SK-N-SH (cell line): ENCODE measurements at regions not wholly inside any gene's neighbourhood (a gene's known extent, or its start where the extent isn't known, plus 50 kb on each side); places are given as distances from the start of the nearest gene placed in this dataset.

Experiments used
- POLR2AphosphoS5 ChIP-seq: IDR thresholded peaks from 2 replicates; pipeline ENCODE4 v1.6.1; 2012; ENCODE audit warnings: low read depth, low read length
- RFX5 ChIP-seq: IDR thresholded peaks from 2 replicates; pipeline ENCODE4 v1.6.1; 2012; ENCODE audit warnings: mild to moderate bottlenecking, improper control_type of control experiment, low read length
- SIN3A ChIP-seq: IDR thresholded peaks from 2 replicates; pipeline ENCODE4 v1.6.1; 2012; ENCODE audit warnings: low read depth, mild to moderate bottlenecking, low read length, moderate library complexity, borderline replicate concordance
- TAF1 ChIP-seq: IDR thresholded peaks from 2 replicates; pipeline ENCODE4 v1.6.1; 2012; ENCODE audit warnings: low read depth, mild to moderate bottlenecking, low read length, moderate library complexity, borderline replicate concordance
- USF1 ChIP-seq: IDR thresholded peaks from 2 replicates; pipeline ENCODE4 v1.4.0; 2012; ENCODE audit warnings: low read depth, borderline replicate concordance
- YY1 ChIP-seq: IDR thresholded peaks from 2 replicates; pipeline ENCODE4 v1.4.0; 2012; ENCODE audit warnings: low read depth, mild to moderate bottlenecking
- TF ChIP-seq, protein P1 (sequence below): fragments of 200-600 bp; sonication (generic); IDR thresholded peaks from 2 replicates; pipeline ENCODE4 v1.6.1; 2017; ENCODE audit warnings: antibody characterized with exemption, mild to moderate bottlenecking, moderate library complexity

GRCh38 chr1:38444770-38445442 is 398.3 kb upstream of the POU3F1 start:
- TF ChIP-seq, protein P1, sequence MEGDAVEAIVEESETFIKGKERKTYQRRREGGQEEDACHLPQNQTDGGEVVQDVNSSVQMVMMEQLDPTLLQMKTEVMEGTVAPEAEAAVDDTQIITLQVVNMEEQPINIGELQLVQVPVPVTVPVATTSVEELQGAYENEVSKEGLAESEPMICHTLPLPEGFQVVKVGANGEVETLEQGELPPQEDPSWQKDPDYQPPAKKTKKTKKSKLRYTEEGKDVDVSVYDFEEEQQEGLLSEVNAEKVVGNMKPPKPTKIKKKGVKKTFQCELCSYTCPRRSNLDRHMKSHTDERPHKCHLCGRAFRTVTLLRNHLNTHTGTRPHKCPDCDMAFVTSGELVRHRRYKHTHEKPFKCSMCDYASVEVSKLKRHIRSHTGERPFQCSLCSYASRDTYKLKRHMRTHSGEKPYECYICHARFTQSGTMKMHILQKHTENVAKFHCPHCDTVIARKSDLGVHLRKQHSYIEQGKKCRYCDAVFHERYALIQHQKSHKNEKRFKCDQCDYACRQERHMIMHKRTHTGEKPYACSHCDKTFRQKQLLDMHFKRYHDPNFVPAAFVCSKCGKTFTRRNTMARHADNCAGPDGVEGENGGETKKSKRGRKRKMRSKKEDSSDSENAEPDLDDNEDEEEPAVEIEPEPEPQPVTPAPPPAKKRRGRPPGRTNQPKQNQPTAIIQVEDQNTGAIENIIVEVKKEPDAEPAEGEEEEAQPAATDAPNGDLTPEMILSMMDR, result no peak
- TF ChIP-seq POLR2AphosphoS5 (no peak), YY1 (no peak), TAF1 (no peak), SIN3A (no peak), RFX5 (no peak), USF1 (no peak)
